HG02642 (cell line): ENCODE measurements at regions not wholly inside any gene's neighbourhood (a gene's known extent, or its start where the extent isn't known, plus 50 kb on each side); places are given as distances from the start of the nearest gene placed in this dataset.

Source experiments
- ATAC-seq: cut with Tn5 transposase; IDR thresholded peaks from one replicate; pipeline ENCODE4 v1.9.1; 2021; ENCODE audit warnings: mild to moderate bottlenecking; ENCODE audit not compliant: unreplicated experiment, poor library complexity

GRCh38 chr2:2642906-2643890, 312.1 kb upstream of the MYT1L start:
- ATAC-seq, result no peak

GRCh38 chr2:2641541-2642410, 310.7 kb upstream of the MYT1L start:
- no peak for ATAC-seq

GRCh38 chr2:2640818-2641217, 309.7 kb upstream of the MYT1L start:
- no peak for ATAC-seq

GRCh38 chr2:2640371-2640770, 309.3 kb upstream of the MYT1L start:
- no peak for ATAC-seq

- no peak for ATAC-seq
These were observed 308.4 kb upstream of the MYT1L start for GRCh38 chr2:2639251-2640139.

- no peak for ATAC-seq
These were observed 307.6 kb upstream of the MYT1L start for GRCh38 chr2:2638547-2639220.

GRCh38 chr2:2636813-2637212, 305.7 kb upstream of the MYT1L start:
- ATAC-seq, result no peak

- no peak for ATAC-seq
These were observed 304.0 kb upstream of the MYT1L start for GRCh38 chr2:2635025-2635528.

GRCh38 chr2:2633017-2633416, 301.9 kb upstream of the MYT1L start:
- ATAC-seq, result no peak

GRCh38 chr2:2623939-2624338, 292.9 kb upstream of the MYT1L start:
- ATAC-seq, result no peak

- no peak for ATAC-seq
These were observed 290.8 kb upstream of the MYT1L start for GRCh38 chr2:2621855-2622254.

- ATAC-seq, result no peak
These were observed 289.5 kb upstream of the MYT1L start for GRCh38 chr2:2620604-2621003.

GRCh38 chr2:2619995-2620394, 288.9 kb upstream of the MYT1L start:
- ATAC-seq, result no peak

GRCh38 chr2:2614452-2614851, 283.4 kb upstream of the MYT1L start:
- ATAC-seq, result no peak

GRCh38 chr2:2613279-2614199, 282.5 kb upstream of the MYT1L start:
- ATAC-seq, result peak; percentile 100

- ATAC-seq, result no peak
These were observed 279.7 kb upstream of the MYT1L start for GRCh38 chr2:2610751-2611150.

- ATAC-seq, result no peak
These were observed 269.3 kb upstream of the MYT1L start for GRCh38 chr2:2600366-2600765.

GRCh38 chr2:2599441-2599840, 268.4 kb upstream of the MYT1L start:
- no peak for ATAC-seq
